Nephron progenitor cell (in vitro differentiated cells): ENCODE measurements at regions not wholly inside any gene's neighbourhood (a gene's known extent, or its start where the extent isn't known, plus 50 kb on each side); places are given as distances from the start of the nearest gene placed in this dataset.

Source experiments
- DNase-seq: peaks from one replicate; pipeline ENCODE4 v3.0.0; 2021
- H3K27ac Mint-ChIP-seq: 2 replicates; pipeline ENCODE4 v1.8.0; 2021; ENCODE audit warnings: mild to moderate bottlenecking, moderate library complexity, mixed read lengths
- H3K27me3 Mint-ChIP-seq: 2 replicates; pipeline ENCODE4 v1.8.0; 2021; ENCODE audit warnings: mild to moderate bottlenecking, low read depth, mixed read lengths; ENCODE audit not compliant: poor library complexity
- H3K36me3 Mint-ChIP-seq: 2 replicates; pipeline ENCODE4 v1.8.0; 2021; ENCODE audit warnings: low read depth, mixed read lengths
- H3K4me1 Mint-ChIP-seq: 2 replicates; pipeline ENCODE4 v1.8.0; 2021; ENCODE audit warnings: mixed read lengths
- H3K4me3 Mint-ChIP-seq: 2 replicates; pipeline ENCODE4 v1.8.0; 2021; ENCODE audit warnings: mild to moderate bottlenecking, moderate library complexity, mixed read lengths
- H3K9me3 Mint-ChIP-seq: 2 replicates; pipeline ENCODE4 v1.8.0; 2021; ENCODE audit warnings: mild to moderate bottlenecking, moderate library complexity, mixed read lengths
- CTCF ChIP-seq: fragments of 200-600 bp; sonication (generic); IDR thresholded peaks from 2 replicates; pipeline ENCODE4 v1.5.0; 2021; ENCODE audit warnings: antibody characterized with exemption

GRCh38 chr10:81514811-81515210 is 360.2 kb upstream of the NRG3 start:
- peaks cover 6% of the 10 kb centered on the region for H3K36me3 Mint-ChIP-seq
- TF ChIP-seq CTCF, result no peak
- no peaks in the 10 kb centered on the region for H3K27me3 Mint-ChIP-seq
- H3K27ac Mint-ChIP-seq, result no peak overlapping the region
- H3K9me3 Mint-ChIP-seq, result peaks cover 12% of the 10 kb centered on the region
- no peaks in the 10 kb centered on the region for H3K4me1 Mint-ChIP-seq
- no peak overlapping the region for H3K4me3 Mint-ChIP-seq
- DNase-seq, result no peak

- Mint-ChIP-seq H3K4me3 (no peak overlapping the region), H3K27me3 (no peaks in the 10 kb centered on the region), H3K9me3 (no peaks in the 10 kb centered on the region), H3K4me1 (peaks cover 5% of the 10 kb centered on the region), H3K27ac (peak overlapping the region; percentile 20), H3K36me3 (no peaks in the 10 kb centered on the region)
- no peak for TF ChIP-seq CTCF
- DNase-seq, result no peak
Measured at GRCh38 chr10:81520688-81521087, 354.3 kb upstream of the NRG3 start.

GRCh38 chr10:81524467-81524866 is 350.5 kb upstream of the NRG3 start:
- Mint-ChIP-seq H3K27me3 (no peaks in the 10 kb centered on the region), H3K27ac (no peak overlapping the region), H3K4me1 (peaks cover 5% of the 10 kb centered on the region), H3K4me3 (no peak overlapping the region), H3K9me3 (peaks cover 3% of the 10 kb centered on the region), H3K36me3 (no peaks in the 10 kb centered on the region)
- no peak for TF ChIP-seq CTCF
- no peak for DNase-seq

- Mint-ChIP-seq H3K9me3 (no peaks in the 10 kb centered on the region), H3K27me3 (peaks cover 7% of the 10 kb centered on the region), H3K27ac (no peak overlapping the region), H3K4me3 (no peak overlapping the region), H3K4me1 (no peaks in the 10 kb centered on the region), H3K36me3 (no peaks in the 10 kb centered on the region)
- no peak for TF ChIP-seq CTCF
- DNase-seq, result no peak
Measured at GRCh38 chr10:81532403-81532802, 342.6 kb upstream of the NRG3 start.

GRCh38 chr10:81534991-81535390 is 340.0 kb upstream of the NRG3 start:
- no peak overlapping the region for H3K27ac Mint-ChIP-seq
- no peak for TF ChIP-seq CTCF
- H3K4me1 Mint-ChIP-seq, result no peaks in the 10 kb centered on the region

GRCh38 chr10:81541517-81541916 is 333.5 kb upstream of the NRG3 start:
- DNase-seq, result no peak
- Mint-ChIP-seq H3K9me3 (no peaks in the 10 kb centered on the region), H3K4me1 (no peaks in the 10 kb centered on the region), H3K27ac (no peak overlapping the region), H3K4me3 (no peak overlapping the region), H3K27me3 (no peaks in the 10 kb centered on the region), H3K36me3 (no peaks in the 10 kb centered on the region)
- TF ChIP-seq CTCF, result no peak

More at GRCh38 chr10:81534991-81535390, 340.0 kb upstream of the NRG3 start:
- H3K9me3 Mint-ChIP-seq, result no peaks in the 10 kb centered on the region
- no peak for DNase-seq
- peaks cover 7% of the 10 kb centered on the region for H3K27me3 Mint-ChIP-seq
- no peak overlapping the region for H3K4me3 Mint-ChIP-seq
- no peaks in the 10 kb centered on the region for H3K36me3 Mint-ChIP-seq
